ACC112 (cell line): ENCODE measurements at regions not wholly inside any gene's neighbourhood (a gene's known extent, or its start where the extent isn't known, plus 50 kb on each side); places are given as distances from the start of the nearest gene placed in this dataset.

ENCODE experiments used
- H2AFZ ChIP-seq: fragments of 200-600 bp; sonication (generic); one replicate; pipeline ENCODE4 v1.6.0; 2017; ENCODE audit warnings: antibody characterized with exemption, low read length; ENCODE audit not compliant: unreplicated experiment
- H3K27ac ChIP-seq: fragments of 200-600 bp; sonication (generic); 2 replicates; pipeline ENCODE4 v1.5.1; 2014; ENCODE audit warnings: low read depth, mild to moderate bottlenecking, antibody characterized with exemption, low read length, moderate library complexity
- H3K27me3 ChIP-seq: fragments of 200-600 bp; sonication (generic); 2 replicates; pipeline ENCODE4 v1.6.1; 2014; ENCODE audit warnings: mild to moderate bottlenecking, antibody characterized with exemption, low read length, moderate library complexity, mixed read lengths; ENCODE audit not compliant: insufficient read depth
- H3K36me3 ChIP-seq: fragments of 200-600 bp; sonication (generic); 2 replicates; pipeline ENCODE4 v1.6.1; 2016; ENCODE audit warnings: mild to moderate bottlenecking, antibody characterized with exemption, low read length, moderate library complexity, mixed read lengths; ENCODE audit not compliant: insufficient read depth
- H3K4me1 ChIP-seq: fragments of 200-600 bp; sonication (generic); one replicate; pipeline ENCODE4 v1.6.1; 2016; ENCODE audit warnings: low read length, mixed read lengths; ENCODE audit not compliant: insufficient read depth, unreplicated experiment, control insufficient read depth
- H3K4me3 ChIP-seq: fragments of 200-600 bp; sonication (generic); 2 replicates; pipeline ENCODE4 v1.5.1; 2014; ENCODE audit warnings: mild to moderate bottlenecking, low read depth, low read length
- H3K79me2 ChIP-seq: fragments of 200-600 bp; sonication (generic); one replicate; pipeline ENCODE4 v1.6.0; 2016; ENCODE audit warnings: low read length; ENCODE audit not compliant: control insufficient read depth, unreplicated experiment, insufficient read depth

DNA sequence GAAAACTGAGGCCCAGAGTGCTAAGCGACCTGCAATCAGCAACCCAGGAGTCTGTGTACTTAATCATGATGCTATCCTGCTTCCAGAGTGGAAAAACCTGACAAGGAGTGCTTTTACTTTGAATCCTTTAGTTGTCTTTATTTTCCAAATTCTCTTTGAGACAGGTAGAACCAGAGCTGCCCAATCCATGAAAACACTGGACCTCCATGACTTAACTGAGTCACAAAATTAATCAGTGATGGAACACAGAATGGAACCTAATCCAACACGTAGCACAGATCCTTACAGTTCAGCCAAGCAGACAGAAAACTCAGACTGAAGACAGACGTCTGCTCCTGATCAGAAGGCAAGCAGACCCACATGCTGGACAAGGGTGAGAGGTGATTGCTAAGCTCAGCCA lies 175.6 kb downstream of the BCL11A start:
- Histone ChIP-seq H3K4me3 (no peak overlapping the region), H2AFZ (no peak overlapping the region), H3K27me3 (no peaks in the 10 kb centered on the region), H3K79me2 (no peaks in the 10 kb centered on the region), H3K27ac (no peak overlapping the region), H3K36me3 (no peaks in the 10 kb centered on the region), H3K4me1 (no peaks in the 10 kb centered on the region)

DNA sequence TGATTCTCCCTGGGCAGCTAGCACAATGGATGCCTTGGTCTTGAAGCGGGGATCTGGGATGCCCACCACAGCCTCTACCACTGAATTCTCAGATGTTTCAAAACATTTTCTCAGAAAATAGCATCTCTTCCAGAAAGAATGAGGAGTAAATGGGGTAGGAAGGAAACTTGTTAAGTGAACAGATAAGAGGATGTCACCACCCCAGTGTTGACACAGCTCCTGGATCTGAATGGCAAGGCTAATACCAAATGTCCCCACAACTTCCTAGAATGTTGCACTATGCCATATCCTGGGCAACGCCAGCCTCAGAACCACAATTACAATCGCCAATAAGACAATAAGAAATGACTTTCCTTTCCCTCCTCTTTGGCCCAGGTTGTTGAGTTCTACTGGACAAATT lies 177.2 kb downstream of the BCL11A start:
- Histone ChIP-seq H3K79me2 (no peaks in the 10 kb centered on the region), H3K4me3 (no peak overlapping the region), H3K27ac (no peak overlapping the region), H2AFZ (no peak overlapping the region), H3K27me3 (no peaks in the 10 kb centered on the region), H3K36me3 (no peaks in the 10 kb centered on the region), H3K4me1 (no peaks in the 10 kb centered on the region)

DNA sequence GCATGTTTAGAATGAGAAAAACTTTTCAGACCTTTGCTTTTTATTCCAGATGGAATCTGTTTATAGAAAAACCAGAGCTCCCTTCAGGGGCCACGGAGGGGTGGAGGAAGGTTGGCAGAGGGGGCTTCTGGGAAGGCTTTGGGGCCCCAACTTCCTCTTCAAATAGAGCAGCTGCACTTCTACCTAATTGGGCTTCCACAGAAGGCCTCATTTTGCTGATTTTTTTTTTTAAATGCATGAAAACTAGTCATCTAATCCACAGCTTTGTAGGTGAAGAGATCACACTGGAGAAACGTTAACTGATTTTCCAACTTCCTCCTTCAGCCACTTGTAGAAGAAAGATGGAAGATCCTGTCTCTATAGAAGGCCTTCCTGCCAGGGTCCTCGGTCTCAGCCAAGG lies 181.8 kb downstream of the BCL11A start:
- no peaks in the 10 kb centered on the region for H3K36me3 ChIP-seq
- H3K4me3 ChIP-seq: no peak overlapping the region
- no peaks in the 10 kb centered on the region for H3K79me2 ChIP-seq
- H3K4me1 ChIP-seq: no peaks in the 10 kb centered on the region
- no peaks in the 10 kb centered on the region for H3K27me3 ChIP-seq
- no peak overlapping the region for H3K27ac ChIP-seq
- H2AFZ ChIP-seq: no peak overlapping the region

GRCh38 chr2:60371219-60371618 lies 182.2 kb downstream of the BCL11A start:
- Histone ChIP-seq H3K27me3 (no peaks in the 10 kb centered on the region), H3K79me2 (no peaks in the 10 kb centered on the region), H2AFZ (no peak overlapping the region), H3K27ac (no peak overlapping the region), H3K36me3 (no peaks in the 10 kb centered on the region), H3K4me3 (no peak overlapping the region), H3K4me1 (no peaks in the 10 kb centered on the region)

DNA sequence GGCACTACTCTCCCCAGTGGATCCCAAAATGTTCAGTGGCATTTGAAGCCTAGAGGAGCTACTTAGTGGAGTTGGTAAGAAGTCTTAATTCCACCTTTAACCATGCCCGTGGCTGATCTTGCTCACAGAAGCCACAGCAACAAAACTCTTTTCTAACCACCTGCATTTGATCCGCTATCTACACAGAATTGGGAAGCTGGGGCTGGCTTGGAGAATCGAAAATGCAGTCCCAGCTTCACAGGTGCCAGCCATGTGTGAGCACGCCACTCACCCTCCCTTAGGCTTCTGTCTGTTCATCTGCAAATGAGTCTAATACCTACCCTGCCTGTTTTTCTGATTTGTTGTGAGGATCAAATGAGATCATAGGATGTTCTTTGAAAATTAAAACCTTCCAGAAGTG lies 182.6 kb downstream of the BCL11A start:
- Histone ChIP-seq H3K27ac (no peak overlapping the region), H3K4me1 (no peaks in the 10 kb centered on the region), H3K4me3 (no peak overlapping the region), H3K36me3 (no peaks in the 10 kb centered on the region), H3K79me2 (no peaks in the 10 kb centered on the region), H3K27me3 (no peaks in the 10 kb centered on the region), H2AFZ (no peak overlapping the region)

- Histone ChIP-seq H3K36me3 (no peaks in the 10 kb centered on the region), H3K27me3 (no peaks in the 10 kb centered on the region), H2AFZ (no peak overlapping the region), H3K4me3 (no peak overlapping the region), H3K4me1 (no peaks in the 10 kb centered on the region), H3K27ac (no peak overlapping the region), H3K79me2 (no peaks in the 10 kb centered on the region)
These were observed 185.0 kb downstream of the BCL11A start for GRCh38 chr2:60368456-60368855.

- no peak overlapping the region for H3K4me3 ChIP-seq
- no peaks in the 10 kb centered on the region for H3K4me1 ChIP-seq
- no peak overlapping the region for H3K27ac ChIP-seq
- no peaks in the 10 kb centered on the region for H3K36me3 ChIP-seq
- no peaks in the 10 kb centered on the region for H3K27me3 ChIP-seq
- no peaks in the 10 kb centered on the region for H3K79me2 ChIP-seq
- H2AFZ ChIP-seq: no peak overlapping the region
These were observed 187.2 kb downstream of the BCL11A start for GRCh38 chr2:60366135-60366712.

DNA sequence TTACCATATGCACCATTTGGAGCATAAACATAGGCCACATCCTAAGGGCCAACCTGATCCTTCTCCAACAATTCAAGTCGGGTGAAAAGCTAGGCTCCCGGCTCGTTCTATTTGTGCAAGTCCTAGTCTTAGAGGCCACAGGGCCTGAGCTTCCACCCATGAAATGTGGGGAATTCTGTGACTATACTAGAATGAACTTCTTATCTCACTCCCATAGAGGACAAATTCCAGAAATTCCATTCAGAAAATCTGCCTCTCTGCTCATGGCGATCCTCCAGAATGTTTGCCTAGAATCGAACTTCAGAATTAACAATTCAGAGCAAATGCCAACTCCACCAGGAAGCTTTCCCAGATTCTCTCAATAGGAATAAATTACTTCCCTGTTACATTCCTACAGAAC lies 187.9 kb downstream of the BCL11A start:
- H3K4me3 ChIP-seq: no peak overlapping the region
- H3K27me3 ChIP-seq: no peaks in the 10 kb centered on the region
- no peaks in the 10 kb centered on the region for H3K4me1 ChIP-seq
- H3K27ac ChIP-seq: no peak overlapping the region
- H2AFZ ChIP-seq: no peak overlapping the region
- H3K36me3 ChIP-seq: no peaks in the 10 kb centered on the region
- no peaks in the 10 kb centered on the region for H3K79me2 ChIP-seq

DNA sequence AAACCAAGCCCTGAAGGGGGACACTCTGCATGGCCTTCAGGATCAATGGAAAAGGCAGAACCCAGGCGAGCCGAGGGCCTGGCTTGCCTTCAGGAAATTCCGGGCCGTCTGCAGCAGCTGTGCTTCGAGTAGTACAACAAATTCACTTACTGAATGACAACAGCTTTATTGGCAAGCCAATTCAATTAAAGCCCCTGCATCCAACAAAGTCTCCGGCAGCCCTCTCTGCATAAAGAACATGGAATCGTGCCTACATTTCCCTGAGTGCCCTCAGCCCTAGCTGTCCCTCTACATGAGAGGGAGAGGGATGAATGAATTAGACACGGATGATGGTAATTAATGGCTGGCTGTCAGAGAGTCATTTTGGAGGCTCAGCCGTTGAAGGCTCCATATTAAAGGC lies 189.0 kb downstream of the BCL11A start:
- no peaks in the 10 kb centered on the region for H3K27me3 ChIP-seq
- no peaks in the 10 kb centered on the region for H3K79me2 ChIP-seq
- no peak overlapping the region for H3K27ac ChIP-seq
- H3K4me3 ChIP-seq: no peak overlapping the region
- H3K4me1 ChIP-seq: no peaks in the 10 kb centered on the region
- no peak overlapping the region for H2AFZ ChIP-seq
- no peaks in the 10 kb centered on the region for H3K36me3 ChIP-seq

DNA sequence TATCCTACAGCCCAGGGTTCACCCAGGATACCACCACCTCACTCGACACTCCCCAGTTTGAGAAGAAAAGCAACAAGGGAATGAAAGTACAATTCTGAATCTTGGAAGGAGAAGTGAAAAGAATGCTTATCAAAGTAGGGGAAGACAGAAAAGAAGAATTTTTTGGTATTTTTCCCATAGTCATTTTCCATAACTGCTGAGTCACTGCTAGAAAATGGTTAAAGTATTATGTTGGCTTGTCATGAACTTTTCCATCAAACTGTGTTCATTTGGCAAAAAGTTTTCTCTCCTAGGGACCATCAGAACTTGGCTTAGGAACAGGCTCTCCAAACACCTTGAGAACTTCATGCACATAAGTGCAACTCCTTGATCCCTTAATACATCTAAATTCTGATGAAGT lies 192.0 kb downstream of the BCL11A start:
- Histone ChIP-seq H3K4me1 (no peaks in the 10 kb centered on the region), H3K36me3 (no peaks in the 10 kb centered on the region), H3K27ac (no peak overlapping the region), H3K4me3 (no peak overlapping the region), H3K79me2 (no peaks in the 10 kb centered on the region), H2AFZ (no peak overlapping the region), H3K27me3 (no peaks in the 10 kb centered on the region)

- Histone ChIP-seq H3K79me2 (no peaks in the 10 kb centered on the region), H3K4me1 (no peaks in the 10 kb centered on the region), H3K4me3 (no peak overlapping the region), H3K27me3 (no peaks in the 10 kb centered on the region), H3K36me3 (no peaks in the 10 kb centered on the region), H2AFZ (no peak overlapping the region), H3K27ac (no peak overlapping the region)
These were observed 193.9 kb downstream of the BCL11A start for GRCh38 chr2:60359569-60359968.
